ENCODE measurements at regions not wholly inside any gene's neighbourhood (a gene's known extent, or its start where the extent isn't known, plus 50 kb on each side); places are given as distances from the start of the nearest gene placed in this dataset.
"Not testable (repeated sequence)": the region's sequence is repeated elsewhere in the genome, so short reads cannot be mapped to it uniquely, and the experiment has no call there.

- intact Hi-C loops (cut with micrococcal nuclease), result loop anchor here (2.0 kb wide), 1 partner anchor 20 kb away; no protein-coding TSS in a partner anchor
Measured at GRCh38 chr21:39004634-39005501, 178.4 kb downstream of the PSMG1 start.

GRCh38 chr21:39003982-39004633 lies 179.1 kb downstream of the PSMG1 start:
- intact Hi-C loops (cut with micrococcal nuclease), result loop anchor here (2.0 kb wide), 1 partner anchor 19 kb away; no protein-coding TSS in a partner anchor

GRCh38 chr21:39001341-39001740 lies 181.9 kb downstream of the PSMG1 start:
- intact Hi-C loops (cut with micrococcal nuclease), result loop anchor here (2.0 kb wide), 1 partner anchor 47 kb away; no protein-coding TSS in a partner anchor

GRCh38 chr21:39000496-39000895 lies 182.8 kb downstream of the PSMG1 start:
- intact Hi-C loops (cut with micrococcal nuclease), result loop anchor here (1.0 to 2.0 kb wide), 2 partner anchors 22 to 46 kb away; no protein-coding TSS in a partner anchor

DNA sequence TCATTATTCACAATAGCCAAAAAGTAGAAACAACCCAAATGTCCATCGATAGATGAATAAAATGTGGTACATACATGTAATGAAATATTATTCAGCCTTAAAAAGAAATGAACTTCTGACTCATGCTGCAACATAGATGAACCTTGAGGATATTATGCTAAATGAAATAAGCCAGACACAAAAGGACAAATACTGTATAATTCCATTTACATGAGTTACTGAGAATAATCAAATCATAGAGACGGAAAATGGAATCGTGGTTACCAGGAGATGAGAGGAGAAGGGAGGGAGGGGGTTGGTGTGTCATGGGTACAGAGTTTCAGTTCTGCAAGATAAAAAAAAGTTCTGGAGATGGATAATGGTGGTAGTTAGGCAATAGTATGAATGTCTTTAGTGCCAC lies 184.1 kb downstream of the PSMG1 start:
- intact Hi-C loops (cut with micrococcal nuclease), result no loop called here

DNA sequence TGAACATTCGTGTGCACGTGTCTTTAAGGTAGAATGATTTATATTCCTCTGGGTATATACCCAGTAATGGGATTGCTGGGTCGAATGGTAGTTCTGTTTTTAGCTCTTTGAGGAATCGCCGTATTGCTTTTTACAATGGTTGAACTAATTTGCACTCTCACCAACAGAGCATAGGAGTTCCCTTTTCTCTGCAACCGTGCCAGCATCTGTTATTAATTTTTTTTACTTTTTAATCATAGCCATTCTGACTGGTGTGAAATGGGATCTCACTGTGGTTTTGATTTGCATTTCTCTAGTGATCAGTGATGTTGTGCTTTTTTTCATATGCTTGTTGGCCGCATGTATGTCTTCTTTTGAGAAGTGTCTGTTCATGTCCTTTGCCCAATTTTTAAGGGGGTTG lies 185.0 kb downstream of the PSMG1 start:
- intact Hi-C loops (cut with micrococcal nuclease), result not testable (repeated sequence)

GRCh38 chr21:38997843-38998175 lies 185.4 kb downstream of the PSMG1 start:
- intact Hi-C loops (cut with micrococcal nuclease), result not testable (repeated sequence)

GRCh38 chr21:38997051-38997842 lies 186.0 kb downstream of the PSMG1 start:
- intact Hi-C loops (cut with micrococcal nuclease), result no loop called here

GRCh38 chr21:38996355-38996754 lies 186.9 kb downstream of the PSMG1 start:
- intact Hi-C loops (cut with micrococcal nuclease), result no loop called here

DNA sequence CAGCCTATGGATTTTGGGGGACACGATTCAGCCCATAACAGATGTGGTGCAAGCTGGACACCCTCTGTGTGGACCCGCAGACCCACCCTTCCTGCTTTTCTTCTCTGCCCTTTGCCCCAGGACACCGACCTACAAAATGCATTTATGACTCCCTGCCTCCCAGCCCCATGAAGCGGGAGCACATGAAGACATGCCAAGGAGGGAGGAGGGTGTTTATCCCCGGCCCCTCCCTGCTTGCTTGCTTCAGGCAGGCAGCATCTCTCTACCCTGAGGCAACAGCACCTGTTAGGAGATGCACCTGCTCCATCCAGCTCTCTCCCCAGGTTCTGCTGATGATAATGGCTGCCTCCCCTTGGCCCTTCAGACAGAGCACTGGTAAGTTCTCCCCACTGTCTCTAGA lies 187.5 kb downstream of the PSMG1 start:
- intact Hi-C loops (cut with micrococcal nuclease), result no loop called here

GRCh38 chr21:38995071-38995669 lies 188.1 kb downstream of the PSMG1 start:
- intact Hi-C loops (cut with micrococcal nuclease), result no loop called here

GRCh38 chr21:38994042-38994441 lies 188.3 kb downstream of the ETS2 start:
- intact Hi-C loops (cut with micrococcal nuclease), result no loop called here

DNA sequence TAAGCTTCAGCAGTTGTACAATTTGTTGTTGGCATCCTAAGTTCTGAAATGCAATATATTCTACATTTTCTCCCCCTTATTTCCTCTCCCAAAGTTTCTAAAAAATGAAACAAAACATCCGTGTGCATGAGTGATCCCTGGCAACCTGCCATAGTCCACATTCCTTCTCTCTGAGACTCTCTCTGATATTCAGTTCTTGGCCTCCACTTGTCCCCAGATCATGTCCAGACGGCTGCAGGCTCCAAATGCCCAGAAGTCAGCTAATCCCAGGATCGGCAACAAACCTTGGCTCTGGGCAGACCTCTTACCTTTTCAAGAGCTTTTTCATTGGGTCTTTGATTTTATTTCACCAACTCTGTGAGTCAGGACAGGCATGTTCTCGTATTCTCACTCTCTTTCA lies 187.8 kb downstream of the ETS2 start:
- intact Hi-C loops (cut with micrococcal nuclease), result no loop called here

DNA sequence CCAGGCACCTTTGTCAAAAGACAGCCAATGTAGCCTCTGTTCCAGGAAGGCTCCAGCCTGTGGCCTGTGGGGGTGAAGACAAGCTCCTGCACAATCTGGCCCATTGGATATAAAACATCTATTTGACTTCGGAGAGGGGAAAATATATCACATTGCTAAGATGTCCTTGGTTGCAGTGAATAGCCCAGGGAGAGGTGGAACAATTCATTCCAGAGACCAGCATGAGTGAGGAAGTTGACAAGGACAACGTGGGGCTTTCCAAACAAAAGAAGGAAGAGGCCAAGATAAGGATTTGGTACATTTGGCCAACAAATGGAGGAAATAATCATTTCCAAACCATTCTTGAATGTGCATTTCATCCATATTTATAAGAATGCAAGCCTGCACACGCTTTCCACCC lies 187.0 kb downstream of the ETS2 start:
- intact Hi-C loops (cut with micrococcal nuclease), result no loop called here

GRCh38 chr21:38990424-38990794 lies 184.7 kb downstream of the ETS2 start:
- intact Hi-C loops (cut with micrococcal nuclease), result no loop called here

DNA sequence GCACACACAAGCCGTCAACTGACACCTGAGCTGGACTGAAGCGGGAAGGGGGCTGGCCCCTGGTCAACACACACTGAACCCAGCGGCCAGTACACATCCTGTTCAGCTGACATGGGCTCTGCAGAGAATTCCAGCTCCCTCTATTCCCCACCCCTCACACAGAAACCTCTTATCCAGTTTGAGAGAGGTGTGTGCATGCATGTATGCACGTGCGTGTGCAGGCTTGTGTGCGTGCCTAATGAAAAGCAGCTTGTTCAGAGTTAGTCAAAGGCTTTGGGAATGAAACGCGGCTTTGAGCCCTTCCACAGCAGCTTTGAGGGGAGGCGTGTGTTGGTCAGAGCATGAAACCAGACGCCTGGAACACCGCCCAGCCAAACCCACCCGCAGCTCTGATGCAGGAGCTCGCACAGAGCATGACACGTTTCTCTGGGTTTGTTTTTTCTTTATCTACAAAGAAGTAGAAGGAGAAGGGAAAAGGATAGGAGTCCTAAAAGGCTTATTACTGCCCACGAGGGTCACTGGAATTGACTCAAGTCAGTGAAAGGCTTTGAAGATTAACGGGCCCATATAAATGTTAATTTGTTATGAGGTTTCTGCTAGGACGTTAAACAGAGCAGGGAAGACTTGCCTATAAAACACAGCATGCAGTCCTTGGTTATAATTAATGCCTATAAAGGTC lies 184.2 kb downstream of the ETS2 start:
- intact Hi-C loops (cut with micrococcal nuclease), result loop anchor here (5.0 kb wide), 1 partner anchor 183 kb away; the partner anchor contains the start of gene ETS2

- intact Hi-C loops (cut with micrococcal nuclease), result loop anchor here (5.0 kb wide), 1 partner anchor 182 kb away; the partner anchor contains the start of gene ETS2
Measured at GRCh38 chr21:38989379-38989744, 183.6 kb downstream of the ETS2 start.

- intact Hi-C loops (cut with micrococcal nuclease), result loop anchor here (5.0 kb wide), 1 partner anchor 181 kb away; the partner anchor contains the start of gene ETS2
Measured at GRCh38 chr21:38988509-38989378, 183.0 kb downstream of the ETS2 start.

DNA sequence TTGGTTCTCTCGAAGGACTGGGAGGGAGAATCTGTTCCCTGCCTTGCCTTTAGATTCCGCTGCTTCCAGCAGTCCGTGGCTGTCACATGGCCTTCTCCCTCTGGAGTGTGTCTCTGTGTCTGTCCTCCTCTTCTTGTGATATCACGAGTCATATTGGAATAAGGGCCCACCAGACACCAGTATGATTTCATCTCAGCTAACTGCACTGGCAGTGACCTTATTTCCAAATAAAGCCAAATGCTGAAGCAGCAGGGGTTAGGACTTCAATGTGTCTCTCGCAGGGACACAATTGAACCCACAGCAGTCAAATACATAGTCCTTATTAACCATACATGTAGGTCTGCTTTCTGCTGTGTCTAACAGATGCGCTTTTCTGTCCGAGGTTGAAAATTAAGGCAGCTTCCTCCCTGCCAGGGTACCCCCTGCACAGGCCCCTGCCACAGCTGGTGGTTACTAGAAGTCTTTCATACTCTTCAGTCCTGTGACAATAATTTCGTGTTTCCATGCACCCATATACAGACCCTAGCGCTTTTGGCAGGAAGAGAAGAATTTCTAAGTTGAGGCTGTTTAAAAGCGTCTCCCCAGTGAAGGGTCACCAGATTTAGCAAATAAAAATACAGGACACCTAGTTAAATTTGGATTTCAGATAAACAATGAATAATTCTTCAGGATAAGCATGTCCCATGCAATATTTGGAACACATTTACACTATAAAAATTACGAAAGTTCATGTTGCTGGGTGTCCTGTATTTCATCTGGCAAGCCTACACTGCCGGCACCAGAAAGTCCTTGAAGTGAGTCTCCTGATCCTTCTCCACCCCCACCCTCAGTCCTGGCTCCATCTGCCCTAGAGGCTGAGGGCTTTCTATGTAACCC lies 182.1 kb downstream of the ETS2 start:
- intact Hi-C loops (cut with micrococcal nuclease), result loop anchor here (5.0 kb wide), 1 partner anchor 181 kb away; the partner anchor contains the start of gene ETS2
